ENCODE measurements at regions not wholly inside any gene's neighbourhood (a gene's known extent, or its start where the extent isn't known, plus 50 kb on each side); places are given as distances from the start of the nearest gene placed in this dataset.
A peak's percentile ranks its signal among the peaks of the same experiment; 100 is the strongest.

- DNase-seq: no peak
Measured at GRCh38 chr3:102605153-102605552, 170.3 kb downstream of the ZPLD1 start.

- DNase-seq: no peak
Measured at GRCh38 chr3:102608875-102609274, 174.1 kb downstream of the ZPLD1 start.

- no peak for DNase-seq
Measured at GRCh38 chr3:102614021-102614569, 179.3 kb downstream of the ZPLD1 start.

GRCh38 chr3:102614585-102614984 lies 179.8 kb downstream of the ZPLD1 start:
- DNase-seq: peak; percentile 61

- DNase-seq: no peak
Measured at GRCh38 chr3:102617381-102617780, 182.6 kb downstream of the ZPLD1 start.

- no peak for DNase-seq
Measured at GRCh38 chr3:102619361-102619760, 184.5 kb downstream of the ZPLD1 start.

- no peak for DNase-seq
Measured at GRCh38 chr3:102629943-102630342, 195.1 kb downstream of the ZPLD1 start.

GRCh38 chr3:102630531-102630930 lies 195.7 kb downstream of the ZPLD1 start:
- DNase-seq: no peak

GRCh38 chr3:102643546-102643945 lies 208.7 kb downstream of the ZPLD1 start:
- no peak for DNase-seq

GRCh38 chr3:102646557-102646956 lies 211.7 kb downstream of the ZPLD1 start:
- DNase-seq: no peak

GRCh38 chr3:102660653-102661052 lies 225.8 kb downstream of the ZPLD1 start:
- DNase-seq: no peak

- no peak for DNase-seq
Measured at GRCh38 chr3:102661707-102662497, 227.1 kb downstream of the ZPLD1 start.

GRCh38 chr3:102662498-102662772 lies 227.6 kb downstream of the ZPLD1 start:
- no peak for DNase-seq

GRCh38 chr3:102664126-102664525 lies 229.3 kb downstream of the ZPLD1 start:
- DNase-seq: no peak

- no peak for DNase-seq
Measured at GRCh38 chr3:102665183-102665582, 230.4 kb downstream of the ZPLD1 start.

- no peak for DNase-seq
Measured at GRCh38 chr3:102668247-102668646, 233.4 kb downstream of the ZPLD1 start.

- no peak for DNase-seq
Measured at GRCh38 chr3:102670986-102671385, 236.2 kb downstream of the ZPLD1 start.

- DNase-seq: no peak
Measured at GRCh38 chr3:102672305-102672704, 237.5 kb downstream of the ZPLD1 start.

GRCh38 chr3:102673271-102674115 lies 238.7 kb downstream of the ZPLD1 start:
- DNase-seq: peak; percentile 17

GRCh38 chr3:102674284-102674683 lies 239.5 kb downstream of the ZPLD1 start:
- DNase-seq: no peak

- no peak for DNase-seq
Measured at GRCh38 chr3:102676424-102676823, 241.6 kb downstream of the ZPLD1 start.

GRCh38 chr3:102682741-102683140 lies 247.9 kb downstream of the ZPLD1 start:
- no peak for DNase-seq

GRCh38 chr3:102686792-102687191 lies 252.0 kb downstream of the ZPLD1 start:
- DNase-seq: no peak

Data from skin of body (tissue), 1 donor.